SK-N-SH treated with all-trans-retinoic acid at 6 μM for 48 hours (cell line): ENCODE measurements at regions not wholly inside any gene's neighbourhood (a gene's known extent, or its start where the extent isn't known, plus 50 kb on each side); places are given as distances from the start of the nearest gene placed in this dataset.

Experiments used
- GLIS3 ChIP-seq: fragments of 250-450 bp; sonication (Bioruptor Pico); IDR thresholded peaks from 2 replicates; pipeline ENCODE4 v1.5.0; 2020; ENCODE audit warnings: mild to moderate bottlenecking, moderate library complexity
- OSR1 ChIP-seq: fragments of 250-450 bp; sonication (Bioruptor Pico); IDR thresholded peaks from 2 replicates; pipeline ENCODE4 v1.8.0; 2022; ENCODE audit warnings: moderate library complexity, mild to moderate bottlenecking, inconsistent platforms
- POU6F1 ChIP-seq: fragments of 250-450 bp; sonication (Bioruptor Pico); IDR thresholded peaks from 2 replicates; pipeline ENCODE4 v1.8.0; 2021; ENCODE audit warnings: low read depth, mild to moderate bottlenecking, moderate library complexity, borderline replicate concordance
- RARB ChIP-seq: fragments of 250-450 bp; sonication (Bioruptor Pico); IDR thresholded peaks from 2 replicates; pipeline ENCODE4 v1.8.0; 2021; ENCODE audit warnings: mild to moderate bottlenecking, moderate library complexity
- ZFP30 ChIP-seq: fragments of 450-650 bp; formaldehyde crosslinking; IDR thresholded peaks from 2 replicates; pipeline ENCODE4 v1.5.0; 2022; ENCODE audit warnings: mild to moderate bottlenecking, moderate library complexity
- ZNF70 ChIP-seq: fragments of 450-650 bp; formaldehyde crosslinking; IDR thresholded peaks from 2 replicates; pipeline ENCODE4 v1.5.0; 2020; ENCODE audit warnings: mild to moderate bottlenecking, moderate library complexity
- TF ChIP-seq, protein P1 (sequence below): fragments of 250-450 bp; sonication (Bioruptor Pico); IDR thresholded peaks from 2 replicates; pipeline ENCODE4 v1.8.0; 2020; ENCODE audit warnings: mild to moderate bottlenecking, moderate library complexity, borderline replicate concordance

DNA sequence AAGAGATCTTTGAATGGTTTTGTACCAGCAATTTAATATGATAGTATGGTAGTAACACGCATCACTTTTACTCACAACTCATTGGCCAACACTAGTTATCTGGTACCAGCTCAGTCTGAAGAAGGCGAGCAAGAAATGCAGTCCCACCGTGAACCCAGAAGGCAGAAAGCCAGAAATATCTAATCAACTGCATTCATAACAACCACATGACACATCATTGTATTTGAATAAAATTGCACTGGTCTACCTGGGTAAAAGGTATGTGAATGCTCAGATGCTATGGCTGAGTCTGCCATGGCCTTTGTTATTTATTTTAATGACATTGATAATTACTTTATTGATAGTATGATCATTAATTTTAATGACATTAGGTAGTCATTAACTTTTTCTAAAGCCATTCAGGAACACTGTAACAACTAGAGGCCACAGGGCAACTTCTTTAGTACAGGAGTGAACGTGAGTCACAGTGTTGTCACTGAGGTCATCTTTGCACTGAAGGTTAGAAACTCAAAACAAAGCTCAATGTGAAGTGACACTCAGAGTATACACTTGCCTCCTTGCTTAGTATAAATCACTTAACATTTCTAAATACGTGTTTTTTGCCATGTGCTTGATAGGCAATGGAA, 475.6 kb upstream of the TNP1 start:
- TF ChIP-seq ZFP30 (no peak), POU6F1 (CRISPR knock-in tag) (no peak), RARB (CRISPR knock-in tag) (no peak), OSR1 (no peak), GLIS3 (CRISPR knock-in tag) (no peak), ZNF70 (no peak)
- TF ChIP-seq, protein P1, sequence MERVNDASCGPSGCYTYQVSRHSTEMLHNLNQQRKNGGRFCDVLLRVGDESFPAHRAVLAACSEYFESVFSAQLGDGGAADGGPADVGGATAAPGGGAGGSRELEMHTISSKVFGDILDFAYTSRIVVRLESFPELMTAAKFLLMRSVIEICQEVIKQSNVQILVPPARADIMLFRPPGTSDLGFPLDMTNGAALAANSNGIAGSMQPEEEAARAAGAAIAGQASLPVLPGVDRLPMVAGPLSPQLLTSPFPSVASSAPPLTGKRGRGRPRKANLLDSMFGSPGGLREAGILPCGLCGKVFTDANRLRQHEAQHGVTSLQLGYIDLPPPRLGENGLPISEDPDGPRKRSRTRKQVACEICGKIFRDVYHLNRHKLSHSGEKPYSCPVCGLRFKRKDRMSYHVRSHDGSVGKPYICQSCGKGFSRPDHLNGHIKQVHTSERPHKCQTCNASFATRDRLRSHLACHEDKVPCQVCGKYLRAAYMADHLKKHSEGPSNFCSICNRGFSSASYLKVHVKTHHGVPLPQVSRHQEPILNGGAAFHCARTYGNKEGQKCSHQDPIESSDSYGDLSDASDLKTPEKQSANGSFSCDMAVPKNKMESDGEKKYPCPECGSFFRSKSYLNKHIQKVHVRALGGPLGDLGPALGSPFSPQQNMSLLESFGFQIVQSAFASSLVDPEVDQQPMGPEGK (CRISPR knock-in tag) = no peak
